Esophagus muscularis mucosa (tissue), 3 donors: ENCODE measurements at regions not wholly inside any gene's neighbourhood (a gene's known extent, or its start where the extent isn't known, plus 50 kb on each side); places are given as distances from the start of the nearest gene placed in this dataset.

ENCODE experiments used
- POLR2A ChIP-seq: fragments of 450-650 bp; IDR thresholded peaks from one replicate; pipeline ENCODE4 v1.6.1; 2017; ENCODE audit warnings: antibody characterized with exemption, moderate library complexity, mild to moderate bottlenecking, low read depth
- TF ChIP-seq, protein P1 (sequence below), 3 experiments: fragments of 200-600 bp in 2 of 3; fragments of 450-650 bp in 1 of 3; sonication (generic) in 2 of 3; IDR thresholded peaks; one replicate each; pipeline ENCODE4 v1.5.1; 2017 to 2019; ENCODE audit warnings: antibody characterized with exemption in 3 of 3, mild to moderate bottlenecking in 2 of 3, moderate library complexity in 1 of 3

DNA sequence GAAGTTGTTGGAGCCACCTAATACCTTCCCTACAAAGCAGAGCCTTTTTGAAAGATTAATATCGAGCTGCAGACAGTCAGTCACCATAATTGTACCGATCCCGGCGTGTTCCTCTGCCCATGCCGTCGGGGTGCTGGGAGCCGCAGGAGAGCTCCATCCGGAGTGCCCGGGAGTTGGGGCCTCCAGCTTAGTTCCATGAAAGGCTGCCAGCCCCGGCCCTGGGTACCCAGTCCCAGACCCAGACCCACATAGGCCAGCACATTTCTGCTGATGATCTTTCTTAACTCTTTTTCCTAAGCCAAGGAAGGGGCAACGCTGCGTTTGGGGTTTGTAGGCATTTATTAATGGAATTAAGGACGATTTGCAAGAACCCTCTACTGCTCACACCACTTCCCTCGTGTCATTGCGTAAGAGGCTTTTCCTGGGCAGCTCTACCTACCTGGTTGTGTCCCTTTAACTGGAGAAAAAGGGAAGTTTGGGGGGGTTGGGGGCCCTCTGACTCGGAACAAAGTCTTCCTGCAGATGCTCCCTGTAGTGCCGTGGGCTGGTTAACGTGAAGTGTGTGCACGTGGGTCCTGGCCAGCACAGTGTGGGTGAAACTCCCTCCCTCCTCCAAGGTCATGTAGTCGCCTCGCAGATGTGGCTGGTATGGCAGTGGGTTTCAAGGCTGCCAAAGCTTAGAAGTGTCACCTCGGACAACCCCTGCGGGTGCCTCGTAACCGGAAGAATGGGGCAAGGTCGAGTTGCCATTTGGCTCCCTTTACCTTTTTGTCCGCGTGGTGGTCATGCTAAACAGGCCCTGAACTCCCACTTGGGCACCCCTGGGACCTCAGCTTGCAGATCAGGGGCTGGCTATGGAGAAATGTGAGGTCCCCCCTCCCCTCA, 54.3 kb upstream of the APCDD1L start:
- TF ChIP-seq, protein P1, sequence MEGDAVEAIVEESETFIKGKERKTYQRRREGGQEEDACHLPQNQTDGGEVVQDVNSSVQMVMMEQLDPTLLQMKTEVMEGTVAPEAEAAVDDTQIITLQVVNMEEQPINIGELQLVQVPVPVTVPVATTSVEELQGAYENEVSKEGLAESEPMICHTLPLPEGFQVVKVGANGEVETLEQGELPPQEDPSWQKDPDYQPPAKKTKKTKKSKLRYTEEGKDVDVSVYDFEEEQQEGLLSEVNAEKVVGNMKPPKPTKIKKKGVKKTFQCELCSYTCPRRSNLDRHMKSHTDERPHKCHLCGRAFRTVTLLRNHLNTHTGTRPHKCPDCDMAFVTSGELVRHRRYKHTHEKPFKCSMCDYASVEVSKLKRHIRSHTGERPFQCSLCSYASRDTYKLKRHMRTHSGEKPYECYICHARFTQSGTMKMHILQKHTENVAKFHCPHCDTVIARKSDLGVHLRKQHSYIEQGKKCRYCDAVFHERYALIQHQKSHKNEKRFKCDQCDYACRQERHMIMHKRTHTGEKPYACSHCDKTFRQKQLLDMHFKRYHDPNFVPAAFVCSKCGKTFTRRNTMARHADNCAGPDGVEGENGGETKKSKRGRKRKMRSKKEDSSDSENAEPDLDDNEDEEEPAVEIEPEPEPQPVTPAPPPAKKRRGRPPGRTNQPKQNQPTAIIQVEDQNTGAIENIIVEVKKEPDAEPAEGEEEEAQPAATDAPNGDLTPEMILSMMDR (IDR thresholded peaks at IDR 0.05) = no peak
- TF ChIP-seq POLR2A = no peak
